HG03135 (cell line): ENCODE measurements at regions not wholly inside any gene's neighbourhood (a gene's known extent, or its start where the extent isn't known, plus 50 kb on each side); places are given as distances from the start of the nearest gene placed in this dataset.
"Not testable (repeated sequence)": the region's sequence is repeated elsewhere in the genome, so short reads cannot be mapped to it uniquely, and the experiment has no call there.

Experiments used
- ATAC-seq: cut with Tn5 transposase; IDR thresholded peaks from one replicate; pipeline ENCODE4 v1.9.1; 2021; ENCODE audit warnings: mild to moderate bottlenecking, moderate library complexity; ENCODE audit not compliant: unreplicated experiment

- ATAC-seq, result no peak
Observed at GRCh38 chr3:86563400-86563970, 427.5 kb downstream of the VGLL3 start.

GRCh38 chr3:86562090-86562489 is 428.9 kb downstream of the VGLL3 start:
- ATAC-seq, result no peak

- ATAC-seq, result no peak
Observed at GRCh38 chr3:86561215-86561614, 429.7 kb downstream of the VGLL3 start.

- no peak for ATAC-seq
Observed at GRCh38 chr3:86554383-86554782, 436.6 kb downstream of the VGLL3 start.

- no peak for ATAC-seq
Observed at GRCh38 chr3:86547692-86548091, 443.3 kb downstream of the VGLL3 start.

GRCh38 chr3:86537171-86537570 is 453.8 kb downstream of the VGLL3 start:
- no peak for ATAC-seq

- no peak for ATAC-seq
Observed at GRCh38 chr3:86519819-86520218, 471.1 kb downstream of the VGLL3 start.

GRCh38 chr3:86481636-86482035 is 509.3 kb downstream of the VGLL3 start:
- no peak for ATAC-seq

GRCh38 chr3:86481031-86481430 is 509.9 kb downstream of the VGLL3 start:
- ATAC-seq, result no peak

GRCh38 chr3:86464180-86464579 is 526.8 kb downstream of the VGLL3 start:
- ATAC-seq, result no peak

- no peak for ATAC-seq
Observed at GRCh38 chr3:86451749-86452148, 539.2 kb downstream of the VGLL3 start.

GRCh38 chr3:86438544-86438943 is 552.4 kb downstream of the VGLL3 start:
- ATAC-seq, result no peak

- ATAC-seq, result no peak
Observed at GRCh38 chr3:86427343-86427742, 563.6 kb downstream of the VGLL3 start.

GRCh38 chr3:86420990-86421739 is 569.8 kb downstream of the VGLL3 start:
- no peak for ATAC-seq

GRCh38 chr3:86418861-86419260 is 572.1 kb downstream of the VGLL3 start:
- ATAC-seq, result no peak

GRCh38 chr3:86416334-86416733 is 574.6 kb downstream of the VGLL3 start:
- ATAC-seq, result no peak

- no peak for ATAC-seq
Observed at GRCh38 chr3:86413645-86414044, 577.3 kb downstream of the VGLL3 start.

GRCh38 chr3:86410587-86410986 is 580.4 kb downstream of the VGLL3 start:
- ATAC-seq, result no peak

GRCh38 chr3:86389759-86390158 is 601.2 kb downstream of the VGLL3 start:
- ATAC-seq, result not testable (repeated sequence)

- ATAC-seq, result no peak
Observed at GRCh38 chr3:86388820-86389219, 602.1 kb downstream of the VGLL3 start.

GRCh38 chr3:86382556-86382955 is 608.4 kb downstream of the VGLL3 start:
- ATAC-seq, result no peak

- ATAC-seq, result no peak
Observed at GRCh38 chr3:86381247-86381646, 609.7 kb downstream of the VGLL3 start.

GRCh38 chr3:86379280-86379679 is 611.7 kb downstream of the VGLL3 start:
- no peak for ATAC-seq
